Pons (tissue), 1 donor: ENCODE measurements at regions not wholly inside any gene's neighbourhood (a gene's known extent, or its start where the extent isn't known, plus 50 kb on each side); places are given as distances from the start of the nearest gene placed in this dataset.

ENCODE experiments used
- DNase-seq: peaks from one replicate; pipeline ENCODE4 v3.0.0-alpha.2; 2016; ENCODE audit warnings: low spot score

- no peak for DNase-seq
These were observed 201.6 kb upstream of the IRX1 start for GRCh38 chr5:3393920-3394597.

GRCh38 chr5:3393122-3393919 lies 202.3 kb upstream of the IRX1 start:
- DNase-seq: no peak

GRCh38 chr5:3392306-3392939 lies 203.2 kb upstream of the IRX1 start:
- DNase-seq: no peak

GRCh38 chr5:3391210-3391609 lies 204.4 kb upstream of the IRX1 start:
- no peak for DNase-seq

- peak; percentile 41 for DNase-seq
These were observed 206.1 kb upstream of the IRX1 start for GRCh38 chr5:3389471-3390026.

- DNase-seq: no peak
These were observed 209.0 kb upstream of the IRX1 start for GRCh38 chr5:3386637-3387036.

GRCh38 chr5:3385991-3386519 lies 209.6 kb upstream of the IRX1 start:
- DNase-seq: no peak

- no peak for DNase-seq
These were observed 211.1 kb upstream of the IRX1 start for GRCh38 chr5:3384531-3384930.

- DNase-seq: no peak
These were observed 212.8 kb upstream of the IRX1 start for GRCh38 chr5:3382782-3383181.

- no peak for DNase-seq
These were observed 213.5 kb upstream of the IRX1 start for GRCh38 chr5:3382151-3382550.

GRCh38 chr5:3381206-3381825 lies 214.3 kb upstream of the IRX1 start:
- DNase-seq: no peak

GRCh38 chr5:3380689-3381088 lies 214.9 kb upstream of the IRX1 start:
- DNase-seq: no peak

GRCh38 chr5:3377831-3378230 lies 217.8 kb upstream of the IRX1 start:
- DNase-seq: no peak

- DNase-seq: no peak
These were observed 218.5 kb upstream of the IRX1 start for GRCh38 chr5:3377176-3377575.

GRCh38 chr5:3376611-3377010 lies 219.0 kb upstream of the IRX1 start:
- no peak for DNase-seq

- DNase-seq: no peak
These were observed 219.9 kb upstream of the IRX1 start for GRCh38 chr5:3375586-3376311.

- no peak for DNase-seq
These were observed 222.2 kb upstream of the IRX1 start for GRCh38 chr5:3373391-3373790.

GRCh38 chr5:3372289-3372688 lies 223.3 kb upstream of the IRX1 start:
- no peak for DNase-seq

- DNase-seq: no peak
These were observed 230.0 kb upstream of the IRX1 start for GRCh38 chr5:3365501-3366215.

- no peak for DNase-seq
These were observed 230.7 kb upstream of the IRX1 start for GRCh38 chr5:3364941-3365340.

- DNase-seq: no peak
These were observed 231.2 kb upstream of the IRX1 start for GRCh38 chr5:3364433-3364832.
